ENCODE measurements at regions not wholly inside any gene's neighbourhood (a gene's known extent, or its start where the extent isn't known, plus 50 kb on each side); places are given as distances from the start of the nearest gene placed in this dataset.

DNA sequence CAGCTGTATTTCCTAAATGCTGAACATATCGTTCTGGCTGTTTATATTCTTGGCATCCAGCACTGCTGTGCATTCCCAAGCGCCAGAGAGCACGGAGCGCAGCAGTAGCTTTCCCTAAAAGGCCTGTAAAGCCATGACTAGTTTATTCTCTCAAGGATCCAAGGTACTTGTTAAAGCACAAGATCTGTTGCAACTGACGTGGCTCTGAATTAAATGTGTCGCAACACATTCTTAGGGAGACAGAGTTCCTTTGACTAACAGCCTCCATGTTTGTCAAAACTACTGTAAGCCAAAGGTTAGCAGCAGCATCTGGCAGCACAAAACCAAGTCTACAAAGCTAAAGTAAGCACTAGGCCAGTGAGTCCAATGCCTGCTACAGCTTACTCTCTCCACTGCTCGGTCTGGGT is 188.6 kb upstream of the FN1 start (continued):
- TF ChIP-seq FOXP1 (IDR thresholded peaks at IDR 0.05): no peak
- TF ChIP-seq FOXP1 (CRISPR knock-in tag; IDR thresholded peaks at IDR 0.05): peak; percentile 64; the same call in 1 of the 2 replicates
- 0 out of 2 replicates have a peak, but pooled peaks have one; percentile 33 for TF ChIP-seq FOXC1 (CRISPR knock-in tag; IDR thresholded peaks at IDR 0.05; ENCODE audit: borderline replicate concordance)
- TF ChIP-seq ATF2 (CRISPR knock-in tag; IDR thresholded peaks at IDR 0.05): peak; percentile 65
- TF ChIP-seq HNRNPLL (IDR thresholded peaks at IDR 0.05; ENCODE audit: low read depth, low read length, poor library complexity, severe bottlenecking): no peak
- no peak for TF ChIP-seq JUND (CRISPR knock-in tag; IDR thresholded peaks at IDR 0.05)
- TF ChIP-seq HOXD1 (CRISPR knock-in tag; IDR thresholded peaks at IDR 0.05): no peak
- TF ChIP-seq KLF16 (CRISPR knock-in tag; IDR thresholded peaks at IDR 0.05): peak in 1 of 2 experiments; percentile 63; a peak in 1 of 4 replicates
- no peak for TF ChIP-seq MYC (CRISPR knock-in tag; IDR thresholded peaks at IDR 0.05; ENCODE audit: borderline replicate concordance)
- TF ChIP-seq ZNF713 (CRISPR knock-in tag; IDR thresholded peaks at IDR 0.05): no peak
- 0 out of 2 replicates have a peak, but pooled peaks have one; percentile 66 for TF ChIP-seq ZNF614 (CRISPR knock-in tag; IDR thresholded peaks at IDR 0.05; ENCODE audit: borderline replicate concordance)
- TF ChIP-seq ZNF232 (CRISPR knock-in tag; IDR thresholded peaks at IDR 0.05; ENCODE audit: borderline replicate concordance): 0 out of 2 replicates have a peak, but pooled peaks have one; percentile 44
- 0 out of 2 replicates have a peak, but pooled peaks have one; percentile 32 for TF ChIP-seq SIX4 (CRISPR knock-in tag; IDR thresholded peaks at IDR 0.05)
- no peak for TF ChIP-seq MLLT10 (CRISPR knock-in tag; IDR thresholded peaks at IDR 0.05)
- peak; percentile 44 for TF ChIP-seq ZNF781 (CRISPR knock-in tag; IDR thresholded peaks at IDR 0.05; ENCODE audit: borderline replicate concordance, not compliant biosample characterization)
- TF ChIP-seq RAD21 (CRISPR knock-in tag; IDR thresholded peaks at IDR 0.05): 0 out of 2 replicates have a peak, but pooled peaks have one; percentile 15
- TF ChIP-seq TBP (CRISPR knock-in tag; IDR thresholded peaks at IDR 0.05): no peak
- no peak for TF ChIP-seq SNRNP70 (IDR thresholded peaks at IDR 0.05; ENCODE audit: low read depth, low read length)
- no peak for TF ChIP-seq NFRKB (IDR thresholded peaks at IDR 0.05)
- TF ChIP-seq POLR2G (IDR thresholded peaks at IDR 0.05; ENCODE audit: low read depth, low read length): peak; percentile 54; the same call in 1 of the 2 replicates
- TF ChIP-seq ATF1 (CRISPR knock-in tag; IDR thresholded peaks at IDR 0.05): no peak
- no peak for TF ChIP-seq SIN3A (IDR thresholded peaks at IDR 0.05; ENCODE audit: borderline replicate concordance, low read depth, low read length)
- peak; percentile 70 for TF ChIP-seq YY1 (IDR thresholded peaks at IDR 0.05; ENCODE audit: insufficient read depth, insufficient replicate concordance, low read depth, low read length)
- peak; percentile 44; the same call in 1 of the 2 replicates for TF ChIP-seq RBFOX2 (IDR thresholded peaks at IDR 0.05; ENCODE audit: low read depth, low read length)
- no peak for TF ChIP-seq RBM39 (IDR thresholded peaks at IDR 0.05; ENCODE audit: low read depth, low read length, poor library complexity, severe bottlenecking)
- no peak for TF ChIP-seq HMG20B (CRISPR knock-in tag; conservative IDR thresholded peaks at IDR 0.05)
- TF ChIP-seq HOMEZ (CRISPR knock-in tag; IDR thresholded peaks at IDR 0.05; ENCODE audit: low read depth): peak; percentile 88
- TF ChIP-seq GLMP (CRISPR knock-in tag; IDR thresholded peaks at IDR 0.05; ENCODE audit: borderline replicate concordance): no peak
- TF ChIP-seq ZBTB42 (CRISPR knock-in tag; IDR thresholded peaks at IDR 0.05): 0 out of 2 replicates have a peak, but pooled peaks have one; percentile 82

All from HepG2 (cell line).